ENCODE measurements at regions not wholly inside any gene's neighbourhood (a gene's known extent, or its start where the extent isn't known, plus 50 kb on each side); places are given as distances from the start of the nearest gene placed in this dataset.

GRCh38 chr1:96482616-96483015 is 239.0 kb upstream of the PTBP2 start (continued):
- TF ChIP-seq, protein P1, sequence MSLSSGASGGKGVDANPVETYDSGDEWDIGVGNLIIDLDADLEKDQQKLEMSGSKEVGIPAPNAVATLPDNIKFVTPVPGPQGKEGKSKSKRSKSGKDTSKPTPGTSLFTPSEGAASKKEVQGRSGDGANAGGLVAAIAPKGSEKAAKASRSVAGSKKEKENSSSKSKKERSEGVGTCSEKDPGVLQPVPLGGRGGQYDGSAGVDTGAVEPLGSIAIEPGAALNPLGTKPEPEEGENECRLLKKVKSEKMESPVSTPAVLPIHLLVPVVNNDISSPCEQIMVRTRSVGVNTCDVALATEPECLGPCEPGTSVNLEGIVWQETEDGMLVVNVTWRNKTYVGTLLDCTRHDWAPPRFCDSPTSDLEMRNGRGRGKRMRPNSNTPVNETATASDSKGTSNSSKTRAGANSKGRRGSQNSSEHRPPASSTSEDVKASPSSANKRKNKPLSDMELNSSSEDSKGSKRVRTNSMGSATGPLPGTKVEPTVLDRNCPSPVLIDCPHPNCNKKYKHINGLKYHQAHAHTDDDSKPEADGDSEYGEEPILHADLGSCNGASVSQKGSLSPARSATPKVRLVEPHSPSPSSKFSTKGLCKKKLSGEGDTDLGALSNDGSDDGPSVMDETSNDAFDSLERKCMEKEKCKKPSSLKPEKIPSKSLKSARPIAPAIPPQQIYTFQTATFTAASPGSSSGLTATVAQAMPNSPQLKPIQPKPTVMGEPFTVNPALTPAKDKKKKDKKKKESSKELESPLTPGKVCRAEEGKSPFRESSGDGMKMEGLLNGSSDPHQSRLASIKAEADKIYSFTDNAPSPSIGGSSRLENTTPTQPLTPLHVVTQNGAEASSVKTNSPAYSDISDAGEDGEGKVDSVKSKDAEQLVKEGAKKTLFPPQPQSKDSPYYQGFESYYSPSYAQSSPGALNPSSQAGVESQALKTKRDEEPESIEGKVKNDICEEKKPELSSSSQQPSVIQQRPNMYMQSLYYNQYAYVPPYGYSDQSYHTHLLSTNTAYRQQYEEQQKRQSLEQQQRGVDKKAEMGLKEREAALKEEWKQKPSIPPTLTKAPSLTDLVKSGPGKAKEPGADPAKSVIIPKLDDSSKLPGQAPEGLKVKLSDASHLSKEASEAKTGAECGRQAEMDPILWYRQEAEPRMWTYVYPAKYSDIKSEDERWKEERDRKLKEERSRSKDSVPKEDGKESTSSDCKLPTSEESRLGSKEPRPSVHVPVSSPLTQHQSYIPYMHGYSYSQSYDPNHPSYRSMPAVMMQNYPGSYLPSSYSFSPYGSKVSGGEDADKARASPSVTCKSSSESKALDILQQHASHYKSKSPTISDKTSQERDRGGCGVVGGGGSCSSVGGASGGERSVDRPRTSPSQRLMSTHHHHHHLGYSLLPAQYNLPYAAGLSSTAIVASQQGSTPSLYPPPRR (CRISPR knock-in tag; IDR thresholded peaks at IDR 0.05; ENCODE audit: borderline replicate concordance): no peak
- TF ChIP-seq PURB (CRISPR knock-in tag; IDR thresholded peaks at IDR 0.05; ENCODE audit: low read depth) (no peak), ZNF12 (CRISPR knock-in tag; IDR thresholded peaks at IDR 0.05) (no peak), PHF21A (IDR thresholded peaks at IDR 0.05; ENCODE audit: borderline replicate concordance, low read depth) (no peak), XRCC4 (IDR thresholded peaks at IDR 0.05; ENCODE audit: extremely low read depth, insufficient read depth, insufficient read length) (no peak), SMARCE1 (IDR thresholded peaks at IDR 0.05) (no peak), COPS2 (conservative IDR thresholded peaks at IDR 0.05) (no peak), PTBP1 (IDR thresholded peaks at IDR 0.05; ENCODE audit: low read depth, low read length) (no peak), ZNF431 (CRISPR knock-in tag; IDR thresholded peaks at IDR 0.05) (no peak), PRMT5 (CRISPR knock-in tag; IDR thresholded peaks at IDR 0.05) (no peak)
